Transverse colon (tissue), 4 donors: ENCODE measurements at regions not wholly inside any gene's neighbourhood (a gene's known extent, or its start where the extent isn't known, plus 50 kb on each side); places are given as distances from the start of the nearest gene placed in this dataset.

Source experiments
- POLR2A ChIP-seq: fragments of 450-650 bp; IDR thresholded peaks from one replicate; pipeline ENCODE4 v1.6.1; 2016; ENCODE audit warnings: antibody characterized with exemption, mild to moderate bottlenecking, moderate library complexity
- POLR2AphosphoS5 ChIP-seq, 3 donors: sonication (generic); formaldehyde crosslinking; IDR thresholded peaks; one replicate each; pipeline ENCODE4 v1.6.1; 2016; ENCODE audit warnings: antibody characterized with exemption in 3 of 3
- TF ChIP-seq, protein P1 (sequence below), 5 experiments: fragments of 200-600 bp in 3 of 5; fragments of 450-650 bp in 2 of 5; sonication (generic) in 3 of 5; IDR thresholded peaks; 1 replicate in 2 of 5; 2 replicates in 3 of 5; pipeline ENCODE4 v1.5.1; 2016 to 2017; ENCODE audit warnings: antibody characterized with exemption in 5 of 5, inconsistent platforms in 3 of 5, mild to moderate bottlenecking in 2 of 5, moderate library complexity in 1 of 5

- no peak for TF ChIP-seq POLR2A
- TF ChIP-seq, protein P1, sequence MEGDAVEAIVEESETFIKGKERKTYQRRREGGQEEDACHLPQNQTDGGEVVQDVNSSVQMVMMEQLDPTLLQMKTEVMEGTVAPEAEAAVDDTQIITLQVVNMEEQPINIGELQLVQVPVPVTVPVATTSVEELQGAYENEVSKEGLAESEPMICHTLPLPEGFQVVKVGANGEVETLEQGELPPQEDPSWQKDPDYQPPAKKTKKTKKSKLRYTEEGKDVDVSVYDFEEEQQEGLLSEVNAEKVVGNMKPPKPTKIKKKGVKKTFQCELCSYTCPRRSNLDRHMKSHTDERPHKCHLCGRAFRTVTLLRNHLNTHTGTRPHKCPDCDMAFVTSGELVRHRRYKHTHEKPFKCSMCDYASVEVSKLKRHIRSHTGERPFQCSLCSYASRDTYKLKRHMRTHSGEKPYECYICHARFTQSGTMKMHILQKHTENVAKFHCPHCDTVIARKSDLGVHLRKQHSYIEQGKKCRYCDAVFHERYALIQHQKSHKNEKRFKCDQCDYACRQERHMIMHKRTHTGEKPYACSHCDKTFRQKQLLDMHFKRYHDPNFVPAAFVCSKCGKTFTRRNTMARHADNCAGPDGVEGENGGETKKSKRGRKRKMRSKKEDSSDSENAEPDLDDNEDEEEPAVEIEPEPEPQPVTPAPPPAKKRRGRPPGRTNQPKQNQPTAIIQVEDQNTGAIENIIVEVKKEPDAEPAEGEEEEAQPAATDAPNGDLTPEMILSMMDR (IDR thresholded peaks at IDR 0.05): no peak
- TF ChIP-seq POLR2AphosphoS5 (IDR thresholded peaks at IDR 0.05): no peak
Measured at GRCh38 chr5:176742246-176743105, 67.9 kb upstream of the UNC5A start.
